GM19468 (cell line): ENCODE measurements at regions not wholly inside any gene's neighbourhood (a gene's known extent, or its start where the extent isn't known, plus 50 kb on each side); places are given as distances from the start of the nearest gene placed in this dataset.

Source experiments
- ATAC-seq: cut with Tn5 transposase; IDR thresholded peaks from one replicate; pipeline ENCODE4 v1.9.1; 2021; ENCODE audit warnings: mild to moderate bottlenecking, moderate library complexity, moderate number of reproducible peaks; ENCODE audit not compliant: unreplicated experiment; ENCODE audit errors: extremely low read depth

DNA sequence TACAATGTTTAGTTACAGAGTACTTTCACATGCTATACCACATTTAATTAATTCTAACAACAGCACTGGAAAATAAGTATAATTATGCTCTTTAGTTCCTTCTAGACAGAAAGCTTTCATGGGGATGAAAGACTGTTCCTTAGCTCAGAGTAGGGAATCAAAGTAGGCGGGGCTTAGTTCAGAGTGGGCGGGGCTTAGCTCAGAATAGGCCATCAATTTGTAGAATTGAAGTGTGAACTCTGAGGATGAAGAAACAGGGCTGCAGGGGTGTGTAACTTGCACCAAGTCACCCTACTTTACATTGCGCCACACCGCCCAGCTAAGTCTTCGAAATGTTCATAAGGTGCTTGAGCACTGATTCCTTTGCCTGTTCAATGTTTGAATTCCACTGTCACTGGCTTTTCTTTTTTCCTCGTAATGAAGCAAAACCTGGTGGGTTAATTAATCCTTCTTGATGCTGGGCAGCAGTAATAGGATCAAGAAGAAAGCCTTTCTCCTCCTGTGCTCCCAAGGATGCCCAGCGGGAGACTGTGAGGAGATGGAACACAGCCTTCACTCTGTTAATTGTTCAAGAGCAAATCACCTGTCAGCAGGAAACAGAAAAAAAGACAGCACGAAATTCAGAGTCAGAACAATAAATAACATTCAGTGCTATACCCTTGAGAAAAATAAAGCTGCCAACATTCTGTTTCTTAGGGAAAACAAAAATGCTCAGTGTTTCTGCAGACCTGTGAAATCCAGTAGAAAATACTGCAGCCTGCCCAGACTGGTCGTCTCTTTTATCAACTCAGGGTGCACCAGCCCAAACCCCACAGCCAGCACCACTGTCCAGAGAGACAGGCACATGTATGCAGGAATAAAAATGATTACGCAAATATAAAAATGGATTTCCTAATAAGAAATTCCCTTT, 66.5 kb upstream of the CAMK1G start:
- ATAC-seq: no peak

DNA sequence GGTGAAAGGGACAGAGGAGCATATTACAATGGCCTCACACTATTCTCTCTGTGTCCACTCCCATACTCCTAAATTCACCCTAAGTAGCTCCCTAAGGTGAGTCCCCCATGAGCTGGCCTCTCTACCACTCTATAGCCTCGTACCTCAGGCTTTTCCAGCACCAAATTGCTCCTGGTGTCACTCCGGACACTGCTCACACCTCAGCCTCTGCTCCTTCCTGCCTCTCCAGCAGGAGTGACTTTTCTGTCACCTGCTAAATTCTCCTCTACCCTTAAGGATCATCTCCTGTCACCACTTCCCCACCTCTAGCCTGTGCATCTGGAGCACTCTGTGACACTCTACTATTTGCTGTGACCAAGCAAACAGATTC, 65.8 kb upstream of the CAMK1G start:
- ATAC-seq: no peak

DNA sequence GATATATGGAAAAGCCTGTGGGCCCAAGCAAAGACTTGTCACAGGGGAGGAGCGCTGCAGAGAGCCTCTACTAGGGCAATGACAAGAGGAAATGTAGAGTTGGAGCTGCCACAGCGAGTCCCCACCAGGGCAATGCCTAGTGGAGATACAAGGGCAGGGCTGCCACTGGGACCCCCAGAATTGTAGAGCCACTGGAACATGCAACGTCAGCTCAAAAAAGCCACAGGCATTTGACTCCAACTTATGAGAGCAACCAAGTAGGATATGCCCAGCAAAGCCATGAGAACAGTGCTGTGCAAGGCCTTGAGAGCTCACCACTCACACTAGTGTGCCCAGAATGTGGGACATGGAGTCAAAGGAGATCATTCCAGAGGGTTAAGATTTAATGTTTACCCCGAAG, 63.7 kb upstream of the CAMK1G start:
- ATAC-seq: no peak

DNA sequence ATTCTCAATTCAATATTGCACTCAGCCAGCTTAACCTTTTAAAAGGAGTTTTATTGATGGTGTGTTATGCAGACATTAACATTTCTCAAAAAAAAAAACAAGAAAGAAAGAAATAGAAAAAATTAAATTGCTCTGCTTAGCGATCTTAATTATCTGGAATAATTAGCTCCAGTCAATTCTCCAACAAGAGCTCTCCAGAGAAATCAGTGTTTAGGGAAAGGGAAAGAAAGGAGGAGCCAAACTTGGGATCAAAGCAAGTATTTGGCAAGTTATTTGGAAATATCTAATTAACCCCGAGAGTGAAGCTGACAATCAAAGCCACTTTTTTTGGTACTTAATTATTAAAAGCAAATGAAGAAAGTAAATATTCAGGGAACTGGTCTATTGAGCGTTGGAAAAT, 60.7 kb upstream of the CAMK1G start:
- ATAC-seq: no peak

DNA sequence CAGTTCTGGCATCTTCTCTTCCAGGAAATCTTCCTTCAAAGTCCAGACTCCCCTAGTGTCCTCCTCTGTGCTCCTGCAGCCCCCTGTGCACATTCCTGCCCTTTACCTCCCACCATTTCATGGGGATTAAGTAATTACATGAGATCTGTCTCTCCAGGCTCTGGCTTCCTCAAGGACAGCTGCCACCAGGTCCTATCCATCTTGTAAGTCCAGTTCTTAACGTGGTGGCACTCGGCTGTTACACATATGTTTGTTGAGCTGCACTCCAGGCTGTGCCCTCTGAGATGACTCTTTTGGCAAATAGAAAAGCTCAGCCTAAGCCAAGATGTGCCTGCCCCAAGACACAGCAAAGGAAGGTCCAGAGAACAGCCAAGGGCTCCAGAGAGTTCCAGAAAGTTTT, 57.4 kb upstream of the CAMK1G start:
- no peak for ATAC-seq

DNA sequence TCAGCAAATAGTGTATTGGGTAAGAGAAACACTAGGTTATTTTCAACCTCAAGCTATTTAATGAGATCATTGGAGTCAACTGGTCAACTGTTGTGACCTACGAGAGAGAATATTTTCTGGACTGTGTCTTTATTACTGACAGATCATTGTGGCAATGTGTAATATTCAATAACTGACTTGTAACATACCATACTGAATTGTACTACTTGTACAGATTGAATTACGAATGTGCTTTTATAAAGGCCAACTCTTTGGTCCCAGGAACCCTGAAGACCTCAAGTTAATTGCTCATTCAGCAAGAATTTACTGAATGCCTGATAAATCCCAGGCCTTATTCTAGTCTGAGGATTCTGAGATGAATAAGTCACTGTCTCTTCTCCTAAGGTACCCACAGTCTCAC, 56.1 kb upstream of the CAMK1G start:
- ATAC-seq: no peak

DNA sequence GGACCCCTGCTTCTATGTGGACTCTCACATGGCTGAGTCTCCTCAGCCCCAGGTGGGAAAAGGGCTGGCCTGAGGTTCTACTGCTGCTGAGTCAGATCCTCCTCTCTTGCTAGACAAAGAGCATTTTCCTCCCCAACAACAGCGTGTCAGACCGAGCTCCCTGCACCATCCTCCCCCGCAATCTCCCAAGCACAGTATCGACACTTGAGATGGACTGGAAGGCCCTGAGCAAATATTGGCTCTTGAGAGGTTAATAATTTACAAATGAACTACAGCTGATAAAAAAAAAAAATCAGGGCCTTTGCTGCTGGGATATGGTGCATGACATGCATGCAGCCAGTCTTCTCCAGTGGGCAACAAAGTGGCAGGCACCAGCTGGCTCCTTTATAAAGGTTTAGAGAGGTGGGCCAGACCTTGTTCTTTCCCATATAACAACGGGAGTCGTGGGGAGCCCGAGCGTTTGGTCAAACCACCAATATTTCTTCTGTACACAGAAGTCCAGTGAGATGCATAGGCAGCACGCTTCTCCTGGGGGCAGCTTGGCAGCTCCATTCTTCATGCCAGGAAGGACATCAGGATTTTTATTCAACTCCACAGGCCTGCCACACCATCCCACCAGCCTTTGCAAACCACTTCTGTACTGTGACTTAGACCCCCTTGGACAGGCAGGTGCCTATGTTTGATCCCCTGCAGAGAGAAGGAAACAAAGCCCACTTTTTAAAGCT, 55.4 kb upstream of the CAMK1G start:
- no peak for ATAC-seq

DNA sequence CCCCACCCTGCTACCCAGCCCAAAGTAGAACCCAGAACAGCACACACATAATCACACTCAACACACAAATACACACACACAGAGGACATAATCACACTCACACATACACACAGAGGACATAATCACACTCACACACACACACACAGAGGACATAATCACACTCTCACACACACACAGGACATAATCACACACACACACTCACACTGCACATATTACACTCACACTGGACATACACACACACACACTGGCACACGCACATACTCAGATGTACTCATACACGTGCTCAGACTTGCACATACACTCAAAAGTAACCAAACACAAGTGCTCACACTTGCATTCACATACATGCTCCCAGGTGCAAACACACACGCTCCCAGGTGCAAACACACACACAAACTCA, 54.3 kb upstream of the CAMK1G start:
- no peak for ATAC-seq

DNA sequence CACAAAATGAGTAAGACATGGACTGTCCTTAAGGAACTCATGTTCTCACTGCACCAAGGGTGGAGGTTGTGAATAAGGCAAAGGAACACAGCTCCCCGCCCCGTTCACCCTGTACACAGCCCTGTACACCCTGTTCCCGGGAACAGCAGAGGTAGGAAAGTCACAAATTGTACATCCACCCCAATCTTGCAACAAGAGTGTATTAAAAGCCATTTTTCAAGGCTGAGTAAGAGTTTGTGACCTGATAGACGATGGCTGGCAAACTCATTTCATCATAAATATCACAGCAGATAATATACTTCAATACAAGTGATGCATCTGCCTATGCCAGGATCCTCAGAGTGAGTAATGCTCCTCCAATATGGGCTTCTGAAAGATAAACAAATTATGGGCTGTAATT, 52.5 kb upstream of the CAMK1G start:
- ATAC-seq: no peak

DNA sequence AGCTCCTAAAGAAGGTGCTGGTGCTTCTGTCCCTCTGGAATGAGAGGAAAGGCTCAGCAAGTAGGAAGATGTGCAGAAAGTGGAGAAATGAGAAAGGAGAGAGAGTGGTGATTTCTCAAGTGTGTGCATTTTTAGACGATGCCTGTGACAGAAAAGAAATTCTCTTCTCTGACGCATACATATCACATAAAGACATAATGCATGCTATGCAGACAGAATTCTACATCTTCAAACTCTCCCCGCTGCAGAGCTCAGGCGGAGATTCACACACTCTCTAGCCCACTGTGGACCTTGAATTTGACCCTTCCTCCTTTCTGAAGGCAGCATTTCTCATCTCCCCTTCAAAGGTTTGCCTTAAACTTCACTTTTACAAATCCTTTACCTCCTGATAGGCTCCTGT, 52.0 kb upstream of the CAMK1G start:
- no peak for ATAC-seq
